GM06990 (cell line): ENCODE measurements at regions not wholly inside any gene's neighbourhood (a gene's known extent, or its start where the extent isn't known, plus 50 kb on each side); places are given as distances from the start of the nearest gene placed in this dataset.

Source experiments
- DNase-seq: peaks from one replicate; pipeline ENCODE4 v3.0.0-alpha.2; 2011; ENCODE audit not compliant: insufficient read length; ENCODE audit errors: extremely low read depth
- H3K27me3 ChIP-seq: replicated peaks from 2 replicates; pipeline ENCODE4 v1.6.0; 2011; ENCODE audit warnings: low read length; ENCODE audit not compliant: control insufficient read depth, insufficient read depth
- H3K36me3 ChIP-seq: 2 replicates; pipeline ENCODE4 v1.5.1; 2011; ENCODE audit warnings: low read length; ENCODE audit not compliant: control insufficient read depth, insufficient read depth
- H3K4me3 ChIP-seq: replicated peaks from 2 replicates; pipeline ENCODE4 v1.5.1; 2011; ENCODE audit warnings: low read depth, mild to moderate bottlenecking, control low read depth, low read length
- CTCF ChIP-seq: IDR thresholded peaks from 2 replicates; pipeline ENCODE4 v1.5.1; 2011; ENCODE audit warnings: low read length, control low read depth, mild to moderate bottlenecking, inconsistent platforms; ENCODE audit not compliant: insufficient read depth, poor library complexity, severe bottlenecking

GRCh38 chr13:72313546-72313945 lies 413.9 kb downstream of the MZT1 start:
- Histone ChIP-seq H3K4me3 (no peak overlapping the region), H3K27me3 (no peaks in the 10 kb centered on the region), H3K36me3 (no peaks in the 10 kb centered on the region)
- no peak for TF ChIP-seq CTCF
- DNase-seq, result no peak

- Histone ChIP-seq H3K4me3 (no peak overlapping the region), H3K36me3 (no peaks in the 10 kb centered on the region), H3K27me3 (no peaks in the 10 kb centered on the region)
- DNase-seq, result no peak
- no peak for TF ChIP-seq CTCF
Measured at GRCh38 chr13:72303941-72304746, 423.3 kb downstream of the MZT1 start.

- H3K4me3 ChIP-seq, result no peak overlapping the region
- no peak for DNase-seq
- no peak for TF ChIP-seq CTCF
- no peaks in the 10 kb centered on the region for H3K27me3 ChIP-seq
- H3K36me3 ChIP-seq, result no peaks in the 10 kb centered on the region
Measured at GRCh38 chr13:72296246-72296645, 429.2 kb upstream of the DACH1 start.

GRCh38 chr13:72295153-72295552 lies 428.1 kb upstream of the DACH1 start:
- no peaks in the 10 kb centered on the region for H3K36me3 ChIP-seq
- no peak overlapping the region for H3K4me3 ChIP-seq
- DNase-seq, result no peak
- H3K27me3 ChIP-seq, result no peaks in the 10 kb centered on the region
- TF ChIP-seq CTCF, result no peak

- no peaks in the 10 kb centered on the region for H3K27me3 ChIP-seq
- no peak overlapping the region for H3K4me3 ChIP-seq
- no peak for DNase-seq
- TF ChIP-seq CTCF, result no peak
- H3K36me3 ChIP-seq, result no peaks in the 10 kb centered on the region
Measured at GRCh38 chr13:72293206-72293605, 426.2 kb upstream of the DACH1 start.
